H9 (cell line): ENCODE measurements at regions not wholly inside any gene's neighbourhood (a gene's known extent, or its start where the extent isn't known, plus 50 kb on each side); places are given as distances from the start of the nearest gene placed in this dataset.

Experiments used
- DNase-seq: peaks from one replicate; pipeline ENCODE4 v3.0.0-alpha.2; 2017
- H2AFZ ChIP-seq: one replicate; pipeline ENCODE4 v1.6.1; 2013; ENCODE audit warnings: mild to moderate bottlenecking, low read length, control low read depth, moderate library complexity
- H2AK5ac ChIP-seq: 2 replicates; pipeline ENCODE4 v1.6.1; 2013; ENCODE audit warnings: low read length, control low read depth, mixed read lengths; ENCODE audit not compliant: insufficient read length
- H2BK120ac ChIP-seq: one replicate; pipeline ENCODE4 v1.6.1; 2013; ENCODE audit warnings: low read depth, mild to moderate bottlenecking, low read length, control low read depth, inconsistent platforms; ENCODE audit not compliant: poor library complexity, severe bottlenecking
- H2BK12ac ChIP-seq: 2 replicates; pipeline ENCODE4 v1.6.1; 2013; ENCODE audit warnings: low read length, control low read depth, mixed read lengths, low read depth; ENCODE audit not compliant: insufficient read length
- H2BK15ac ChIP-seq: 2 replicates; pipeline ENCODE4 v1.6.1; 2013; ENCODE audit warnings: low read depth, low read length, control low read depth
- H2BK20ac ChIP-seq: one replicate; pipeline ENCODE4 v1.6.1; 2013; ENCODE audit warnings: low read depth, mild to moderate bottlenecking, low read length, control low read depth, inconsistent platforms; ENCODE audit not compliant: poor library complexity, severe bottlenecking
- H2BK5ac ChIP-seq: 2 replicates; pipeline ENCODE4 v1.6.1; 2013; ENCODE audit warnings: low read length, control low read depth, mixed read lengths; ENCODE audit not compliant: insufficient read length
- H3K14ac ChIP-seq: 2 replicates; pipeline ENCODE4 v1.6.1; 2013; ENCODE audit warnings: low read length, control low read depth; ENCODE audit not compliant: insufficient read depth
- H3K18ac ChIP-seq: 2 replicates; pipeline ENCODE4 v1.6.1; 2013; ENCODE audit warnings: low read depth, mild to moderate bottlenecking, mixed read lengths, low read length, control low read depth; ENCODE audit not compliant: insufficient read length
- H3K23ac ChIP-seq: 2 replicates; pipeline ENCODE4 v1.6.1; 2013; ENCODE audit warnings: low read length, control low read depth, mixed read lengths, low read depth; ENCODE audit not compliant: insufficient read length
- H3K23me2 ChIP-seq: 2 replicates; pipeline ENCODE4 v1.6.1; 2013; ENCODE audit warnings: low read depth, mild to moderate bottlenecking, mixed read lengths, low read length, control low read depth; ENCODE audit not compliant: insufficient read length, poor library complexity, severe bottlenecking
- H3K27ac ChIP-seq: 2 replicates; pipeline ENCODE4 v1.5.1; 2013; ENCODE audit warnings: low read length, control low read depth, mixed read lengths, low read depth; ENCODE audit not compliant: insufficient read length
- H3K27me3 ChIP-seq: 2 replicates; pipeline ENCODE4 v1.6.1; 2013; ENCODE audit warnings: low read length, control low read depth, inconsistent platforms; ENCODE audit not compliant: insufficient read depth
- H3K4ac ChIP-seq: 2 replicates; pipeline ENCODE4 v1.6.1; 2013; ENCODE audit warnings: low read depth, mild to moderate bottlenecking, control low read depth, inconsistent platforms, low read length, moderate library complexity
- H3K4me1 ChIP-seq: 2 replicates; pipeline ENCODE4 v1.6.1; 2013; ENCODE audit warnings: low read length, control low read depth, inconsistent platforms; ENCODE audit not compliant: insufficient read depth
- H3K4me2 ChIP-seq: 2 replicates; pipeline ENCODE4 v1.6.1; 2013; ENCODE audit warnings: low read length, control low read depth, mixed read lengths; ENCODE audit not compliant: insufficient read length, insufficient read depth
- H3K56ac ChIP-seq: 2 replicates; pipeline ENCODE4 v1.6.1; 2013; ENCODE audit warnings: low read depth, mild to moderate bottlenecking, mixed read lengths, low read length, control low read depth; ENCODE audit not compliant: insufficient read length
- H3K79me1 ChIP-seq: 2 replicates; pipeline ENCODE4 v1.6.1; 2013; ENCODE audit warnings: low read depth, mild to moderate bottlenecking, moderate library complexity, low read length, control low read depth, inconsistent platforms; ENCODE audit not compliant: insufficient read depth, poor library complexity, severe bottlenecking
- H3K79me2 ChIP-seq: 2 replicates; pipeline ENCODE4 v1.6.1; 2013; ENCODE audit warnings: low read length, control low read depth, inconsistent platforms; ENCODE audit not compliant: insufficient read depth
- H3K9ac ChIP-seq: 2 replicates; pipeline ENCODE4 v1.6.1; 2013; ENCODE audit warnings: low read length, control low read depth, mixed read lengths; ENCODE audit not compliant: insufficient read length; ENCODE audit errors: extremely low read depth
- H3K9me3 ChIP-seq: one replicate; pipeline ENCODE4 v1.6.1; 2013; ENCODE audit warnings: low read depth, low read length, inconsistent platforms; ENCODE audit not compliant: control insufficient read depth
- H3T11ph ChIP-seq: one replicate; pipeline ENCODE4 v1.6.1; 2013; ENCODE audit warnings: mild to moderate bottlenecking, low read length, control low read depth, inconsistent platforms
- H4K20me1 ChIP-seq: one replicate; pipeline ENCODE4 v1.6.1; 2013; ENCODE audit not compliant: control insufficient read depth, insufficient read length, insufficient read depth
- H4K5ac ChIP-seq: 2 replicates; pipeline ENCODE4 v1.6.1; 2013; ENCODE audit warnings: low read depth, mild to moderate bottlenecking, mixed read lengths, low read length, control low read depth; ENCODE audit not compliant: insufficient read length
- H4K8ac ChIP-seq: replicated peaks from 2 replicates; pipeline ENCODE4 v1.6.1; 2013; ENCODE audit warnings: low read length, control low read depth, mixed read lengths, low read depth; ENCODE audit not compliant: insufficient read length
- H4K91ac ChIP-seq: 2 replicates; pipeline ENCODE4 v1.6.1; 2013; ENCODE audit warnings: low read depth, mild to moderate bottlenecking, moderate library complexity, mixed read lengths, low read length, control low read depth; ENCODE audit not compliant: insufficient read length
- H3K27ac Mint-ChIP-seq, 3 experiments: 2 replicates in 2 of 3; 3 replicates in 1 of 3; pipeline ENCODE4 v1.8.0; 2020 to 2021; ENCODE audit warnings: mixed read lengths in 3 of 3, mild to moderate bottlenecking in 1 of 3, moderate library complexity in 1 of 3
- H3K27me3 Mint-ChIP-seq: 2 replicates; pipeline ENCODE4 v1.8.0; 2021; ENCODE audit warnings: low read depth, mild to moderate bottlenecking, moderate library complexity, mixed read lengths
- H3K36me3 Mint-ChIP-seq, 3 experiments: 2 replicates in 2 of 3; 3 replicates in 1 of 3; pipeline ENCODE4 v1.8.0; 2020 to 2021; ENCODE audit warnings: low read depth in 3 of 3, mixed read lengths in 3 of 3; ENCODE audit not compliant: insufficient read depth in 1 of 3
- H3K4me1 Mint-ChIP-seq, 2 experiments: 2 replicates each; pipeline ENCODE4 v1.8.0; 2020; ENCODE audit warnings: mixed read lengths in 2 of 2
- H3K4me3 Mint-ChIP-seq, 2 experiments: 2 replicates in 1 of 2; 3 replicates in 1 of 2; pipeline ENCODE4 v1.8.0; 2020 to 2021; ENCODE audit warnings: mild to moderate bottlenecking in 2 of 2, mixed read lengths in 2 of 2, moderate library complexity in 1 of 2
- H3K9me3 Mint-ChIP-seq, 2 experiments: 2 replicates in 1 of 2; 3 replicates in 1 of 2; pipeline ENCODE4 v1.8.0; 2020; ENCODE audit warnings: mild to moderate bottlenecking in 2 of 2, mixed read lengths in 2 of 2, moderate library complexity in 1 of 2
- CTCF ChIP-seq: fragments of 200-600 bp; sonication (generic); conservative IDR thresholded peaks from 3 replicates; pipeline ENCODE4 v1.8.0; 2021; ENCODE audit warnings: antibody characterized with exemption, mild to moderate bottlenecking
- WGBS: extraction: QIAGEN DNeasy Blood & Tissue Kit; methylation state at CpG from one replicate; pipeline ENCODE4 v1.1.7; 2013; ENCODE audit warnings: missing lambda C conversion rate, low lambda C conversion rate, mixed read lengths; ENCODE audit not compliant: insufficient read length; ENCODE audit errors: extremely low coverage; 5-methylcytosine and 5-hydroxymethylcytosine counted together

GRCh38 chr2:64298161-64298560 is 153.9 kb upstream of the PELI1 start:
- H3K9ac ChIP-seq: no peak overlapping the region
- no CpG with 5 or more reads among the region's 2 CpGs for WGBS

More at GRCh38 chr2:64298161-64298560, 153.9 kb upstream of the PELI1 start:
- Histone ChIP-seq H3K23ac (no peak overlapping the region), H3K4ac (no peak overlapping the region), H2BK5ac (no peak overlapping the region), H3K18ac (no peak overlapping the region), H3K4me1 (peaks cover 3% of the 10 kb centered on the region; the same call in 1 of the 2 replicates), H4K91ac (no peak overlapping the region), H4K5ac (no peak overlapping the region), H3K79me1 (no peaks in the 10 kb centered on the region), H3K23me2 (no peaks in the 10 kb centered on the region), H2AK5ac (no peak overlapping the region), H2BK12ac (no peak overlapping the region), H2BK120ac (no peak overlapping the region), H3K4me2 (no peak overlapping the region), H4K8ac (no peak overlapping the region), H3K56ac (no peak overlapping the region), H4K20me1 (no peaks in the 10 kb centered on the region), H3K27me3 (no peaks in the 10 kb centered on the region), H2BK15ac (no peak overlapping the region), H3K27ac (no peak overlapping the region), H3T11ph (no peak overlapping the region), H2BK20ac (no peak overlapping the region), H3K79me2 (no peaks in the 10 kb centered on the region), H3K9me3 (no peaks in the 10 kb centered on the region), H2AFZ (no peak overlapping the region), H3K14ac (no peak overlapping the region)
- no peak for DNase-seq
- no peak overlapping the region for H3K4me3 Mint-ChIP-seq
- H3K4me1 Mint-ChIP-seq: peaks cover 7 to 9% of the 10 kb centered on the region in 2 experiments; a peak in 3 of 4 replicates
- H3K27me3 Mint-ChIP-seq: peaks cover 5% of the 10 kb centered on the region
- H3K27ac Mint-ChIP-seq: no peak overlapping the region
- TF ChIP-seq CTCF: no peak
- peaks cover 4 to 14% (median 12%) of the 10 kb centered on the region in 3 experiments; a peak in 5 of 7 replicates for H3K36me3 Mint-ChIP-seq
- peaks cover 0 to 4% of the 10 kb centered on the region in 2 experiments; a peak in 2 of 5 replicates for H3K9me3 Mint-ChIP-seq
